SK-N-SH (cell line): ENCODE measurements at regions not wholly inside any gene's neighbourhood (a gene's known extent, or its start where the extent isn't known, plus 50 kb on each side); places are given as distances from the start of the nearest gene placed in this dataset.

Source experiments
- CTCF ChIP-seq: fragments of 200-600 bp; sonication (generic); IDR thresholded peaks from 2 replicates; pipeline ENCODE4 v1.6.1; 2017; ENCODE audit warnings: antibody characterized with exemption, mild to moderate bottlenecking, moderate library complexity
- EP300 ChIP-seq, 2 experiments: IDR thresholded peaks; 2 replicates each; pipeline versions ENCODE4 v1.4.0 to v1.6.1; 2012; ENCODE audit warnings: borderline replicate concordance in 1 of 2, low read depth in 1 of 2, low read length in 1 of 2
- POLR2AphosphoS5 ChIP-seq: IDR thresholded peaks from 2 replicates; pipeline ENCODE4 v1.6.1; 2012; ENCODE audit warnings: low read depth, low read length
- RAD21 ChIP-seq: IDR thresholded peaks from 2 replicates; pipeline ENCODE4 v1.6.1; 2012; ENCODE audit warnings: mild to moderate bottlenecking, low read length
- TAF1 ChIP-seq: IDR thresholded peaks from 2 replicates; pipeline ENCODE4 v1.6.1; 2012; ENCODE audit warnings: low read depth, mild to moderate bottlenecking, low read length, moderate library complexity, borderline replicate concordance
- YY1 ChIP-seq: IDR thresholded peaks from 2 replicates; pipeline ENCODE4 v1.4.0; 2012; ENCODE audit warnings: low read depth, mild to moderate bottlenecking

GRCh38 chr12:74910831-74911230, 298.8 kb downstream of the KCNC2 start:
- TF ChIP-seq TAF1 (no peak), RAD21 (no peak), YY1 (no peak), EP300 (IDR thresholded peaks at IDR 0.05; ENCODE audit: borderline replicate concordance in 1 of 2, low read depth in 1 of 2, low read length in 1 of 2) (no peak), POLR2AphosphoS5 (no peak), CTCF (no peak)
